ENCODE measurements at regions not wholly inside any gene's neighbourhood (a gene's known extent, or its start where the extent isn't known, plus 50 kb on each side); places are given as distances from the start of the nearest gene placed in this dataset.

DNA sequence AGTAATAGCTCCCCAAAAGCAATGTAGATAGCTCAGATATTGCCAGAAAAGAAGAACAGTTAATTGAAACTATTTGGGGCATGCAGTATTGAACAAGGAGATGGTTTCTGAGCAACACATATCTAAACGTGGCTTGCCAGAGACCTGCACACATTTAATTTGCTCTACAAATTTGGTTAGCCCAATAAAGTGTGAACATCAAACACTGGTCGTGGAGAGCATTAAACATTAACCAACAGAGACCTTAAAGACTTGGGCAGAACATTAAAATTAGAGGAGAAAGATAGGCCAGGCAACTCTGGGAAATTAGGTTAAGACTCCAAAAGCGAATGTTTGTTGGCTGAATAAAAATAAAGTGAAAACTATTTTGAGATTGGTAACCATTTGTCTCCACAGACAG is 61.6 kb upstream of the ARID5B start:
- TF ChIP-seq, protein P1, sequence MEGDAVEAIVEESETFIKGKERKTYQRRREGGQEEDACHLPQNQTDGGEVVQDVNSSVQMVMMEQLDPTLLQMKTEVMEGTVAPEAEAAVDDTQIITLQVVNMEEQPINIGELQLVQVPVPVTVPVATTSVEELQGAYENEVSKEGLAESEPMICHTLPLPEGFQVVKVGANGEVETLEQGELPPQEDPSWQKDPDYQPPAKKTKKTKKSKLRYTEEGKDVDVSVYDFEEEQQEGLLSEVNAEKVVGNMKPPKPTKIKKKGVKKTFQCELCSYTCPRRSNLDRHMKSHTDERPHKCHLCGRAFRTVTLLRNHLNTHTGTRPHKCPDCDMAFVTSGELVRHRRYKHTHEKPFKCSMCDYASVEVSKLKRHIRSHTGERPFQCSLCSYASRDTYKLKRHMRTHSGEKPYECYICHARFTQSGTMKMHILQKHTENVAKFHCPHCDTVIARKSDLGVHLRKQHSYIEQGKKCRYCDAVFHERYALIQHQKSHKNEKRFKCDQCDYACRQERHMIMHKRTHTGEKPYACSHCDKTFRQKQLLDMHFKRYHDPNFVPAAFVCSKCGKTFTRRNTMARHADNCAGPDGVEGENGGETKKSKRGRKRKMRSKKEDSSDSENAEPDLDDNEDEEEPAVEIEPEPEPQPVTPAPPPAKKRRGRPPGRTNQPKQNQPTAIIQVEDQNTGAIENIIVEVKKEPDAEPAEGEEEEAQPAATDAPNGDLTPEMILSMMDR (optimal IDR thresholded peaks at IDR 0.05 in 1 of 3, IDR thresholded peaks at IDR 0.05 in 1 of 3, conservative IDR thresholded peaks at IDR 0.05 in 1 of 3; ENCODE audit: extremely low read depth in 1 of 3, insufficient read depth in 2 of 3, low read length in 3 of 3) = no peak
- TF ChIP-seq EZH2 (IDR thresholded peaks at IDR 0.05; ENCODE audit: low read length) = no peak
